Left ventricle myocardium inferior (tissue), 1 donor: ENCODE measurements at regions not wholly inside any gene's neighbourhood (a gene's known extent, or its start where the extent isn't known, plus 50 kb on each side); places are given as distances from the start of the nearest gene placed in this dataset.

ENCODE experiments used
- DNase-seq: peaks from one replicate; pipeline ENCODE4 v3.0.0-alpha.2; 2020
- H3K27ac ChIP-seq: fragments of 200-600 bp; replicated peaks from 2 replicates; pipeline ENCODE4 v1.8.0; 2021
- H3K27me3 ChIP-seq: fragments of 200-600 bp; 2 replicates; pipeline ENCODE4 v1.8.0; 2021; ENCODE audit warnings: low read depth
- H3K36me3 ChIP-seq: fragments of 200-600 bp; 2 replicates; pipeline ENCODE4 v1.8.0; 2021
- H3K4me1 ChIP-seq: fragments of 200-600 bp; 2 replicates; pipeline ENCODE4 v1.8.0; 2021
- H3K4me3 ChIP-seq: fragments of 200-600 bp; 2 replicates; pipeline ENCODE4 v1.8.0; 2021; ENCODE audit warnings: mild to moderate bottlenecking, moderate library complexity
- H3K9me3 ChIP-seq: fragments of 200-600 bp; replicated peaks from 2 replicates; pipeline ENCODE4 v1.8.0; 2021
- CTCF ChIP-seq: fragments of 200-600 bp; IDR thresholded peaks from 2 replicates; pipeline ENCODE4 v1.8.0; 2021; ENCODE audit warnings: antibody characterized with exemption, mild to moderate bottlenecking, borderline replicate concordance
- intact Hi-C: fragments of 100-400 bp; cut with micrococcal nuclease; formaldehyde crosslinking; loops from one replicate; pipeline ENCODE4 v1.11.0; 2022
- donor health status: DM: no; HTN: yes; CAD: no; lungs with severe emphysema.

- no peak for TF ChIP-seq CTCF
- H3K27me3 ChIP-seq, result no peaks in the 10 kb centered on the region
- no peak overlapping the region for H3K27ac ChIP-seq
- H3K36me3 ChIP-seq, result no peaks in the 10 kb centered on the region
- no peak for DNase-seq
- no peak overlapping the region for H3K4me3 ChIP-seq
- intact Hi-C loops, result no loop called here
- H3K4me1 ChIP-seq, result no peaks in the 10 kb centered on the region
- H3K9me3 ChIP-seq, result peaks cover 5% of the 10 kb centered on the region
Observed at GRCh38 chr15:49751191-49751590, 130.3 kb downstream of the DTWD1 start.

- no peak overlapping the region for H3K27ac ChIP-seq
- no peaks in the 10 kb centered on the region for H3K27me3 ChIP-seq
- no peak for DNase-seq
- intact Hi-C loops, result no loop called here
- H3K36me3 ChIP-seq, result no peaks in the 10 kb centered on the region
- no peak overlapping the region for H3K4me3 ChIP-seq
- H3K9me3 ChIP-seq, result no peaks in the 10 kb centered on the region
- no peak for TF ChIP-seq CTCF
- H3K4me1 ChIP-seq, result no peaks in the 10 kb centered on the region
Observed at GRCh38 chr15:49751751-49752150, 130.9 kb downstream of the DTWD1 start.

GRCh38 chr15:49752517-49752916, 131.7 kb downstream of the DTWD1 start:
- no peak for TF ChIP-seq CTCF
- no peak overlapping the region for H3K4me3 ChIP-seq
- no peak for DNase-seq
- H3K27me3 ChIP-seq, result no peaks in the 10 kb centered on the region
- H3K27ac ChIP-seq, result no peak overlapping the region
- no peaks in the 10 kb centered on the region for H3K4me1 ChIP-seq
- H3K9me3 ChIP-seq, result peaks cover under 1% of the 10 kb centered on the region
- no peaks in the 10 kb centered on the region for H3K36me3 ChIP-seq
- intact Hi-C loops, result no loop called here

- intact Hi-C loops, result no loop called here
- DNase-seq, result no peak
- Histone ChIP-seq H3K36me3 (no peaks in the 10 kb centered on the region), H3K4me3 (no peak overlapping the region), H3K27ac (no peak overlapping the region), H3K27me3 (no peaks in the 10 kb centered on the region), H3K4me1 (no peaks in the 10 kb centered on the region), H3K9me3 (peaks cover 60% of the 10 kb centered on the region)
- TF ChIP-seq CTCF, result no peak
Observed at GRCh38 chr15:49758456-49758855, 137.6 kb downstream of the DTWD1 start.

GRCh38 chr15:49758856-49759255, 138.0 kb downstream of the DTWD1 start:
- H3K4me1 ChIP-seq, result no peaks in the 10 kb centered on the region
- no peaks in the 10 kb centered on the region for H3K27me3 ChIP-seq
- H3K9me3 ChIP-seq, result peaks cover 64% of the 10 kb centered on the region
- no peak overlapping the region for H3K4me3 ChIP-seq
- DNase-seq, result no peak
- TF ChIP-seq CTCF, result no peak
- intact Hi-C loops, result no loop called here
- H3K36me3 ChIP-seq, result no peaks in the 10 kb centered on the region
- no peak overlapping the region for H3K27ac ChIP-seq

- no peak overlapping the region for H3K4me3 ChIP-seq
- no peak for TF ChIP-seq CTCF
- no peaks in the 10 kb centered on the region for H3K36me3 ChIP-seq
- no peaks in the 10 kb centered on the region for H3K27me3 ChIP-seq
- DNase-seq, result no peak
- H3K9me3 ChIP-seq, result peaks cover 83% of the 10 kb centered on the region
- H3K27ac ChIP-seq, result no peak overlapping the region
- intact Hi-C loops, result no loop called here
- no peaks in the 10 kb centered on the region for H3K4me1 ChIP-seq
Observed at GRCh38 chr15:49760749-49761148, 139.9 kb downstream of the DTWD1 start.
